ENCODE measurements at regions not wholly inside any gene's neighbourhood (a gene's known extent, or its start where the extent isn't known, plus 50 kb on each side); places are given as distances from the start of the nearest gene placed in this dataset.
"Not testable (repeated sequence)": the region's sequence is repeated elsewhere in the genome, so short reads cannot be mapped to it uniquely, and the experiment has no call there.

DNA sequence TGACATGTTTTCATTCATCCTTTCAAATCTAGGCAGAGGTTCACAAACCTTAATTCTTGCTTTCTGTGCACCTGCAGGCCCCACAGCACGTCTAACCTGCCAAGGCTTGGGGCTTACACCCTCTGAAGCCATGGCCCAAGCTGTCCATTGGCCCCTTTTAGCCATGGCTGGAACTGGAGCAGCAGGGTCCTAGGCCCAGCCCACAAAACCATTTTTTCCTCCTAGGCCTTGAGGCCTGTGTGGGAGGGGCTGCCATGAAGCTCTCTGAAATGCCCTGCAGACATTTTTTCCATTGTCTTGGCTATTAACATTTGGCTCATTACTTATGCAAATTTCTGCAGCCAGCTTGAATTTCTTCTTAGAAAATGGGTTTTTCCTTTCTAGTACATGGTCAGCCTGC is 547.5 kb downstream of the KCNH5 start:
- DNase-seq (ENCODE audit: low read depth in 1 of 2, low spot score in 1 of 2): no peak

DNA sequence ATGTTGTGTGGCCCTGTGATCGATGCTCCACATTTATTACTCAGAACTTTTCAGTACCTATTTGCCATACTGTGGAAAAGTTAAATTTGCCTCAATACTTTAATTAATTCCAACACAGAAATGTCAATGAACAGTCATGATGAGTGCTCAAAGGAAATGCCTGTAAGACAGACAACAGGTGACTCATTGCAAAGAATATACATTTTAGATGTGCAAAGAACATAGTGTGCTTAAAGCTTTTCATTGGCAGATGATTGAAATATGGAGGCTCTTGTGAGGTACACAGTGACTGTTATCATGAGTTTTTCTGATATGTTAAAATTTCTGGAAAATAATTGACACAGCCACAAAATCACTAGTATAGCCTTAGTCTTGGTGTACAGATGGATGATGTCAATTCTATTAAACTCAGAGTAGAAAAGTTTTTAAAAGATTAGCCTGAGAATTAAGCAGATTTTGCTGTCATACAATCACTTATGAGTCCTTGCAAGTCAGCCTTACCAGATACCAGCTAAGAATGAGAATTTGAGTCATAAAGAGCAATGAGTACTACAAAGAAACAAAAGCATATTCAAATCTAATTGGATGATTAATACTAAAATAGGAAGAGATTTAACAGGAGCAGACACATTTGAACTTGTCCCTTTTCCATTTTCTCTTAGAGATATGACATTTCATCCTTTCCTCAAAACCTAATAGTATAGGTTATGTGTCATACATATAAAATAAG is 544.1 kb downstream of the KCNH5 start:
- no peak for DNase-seq (ENCODE audit: low read depth in 1 of 2, low spot score in 1 of 2)

DNA sequence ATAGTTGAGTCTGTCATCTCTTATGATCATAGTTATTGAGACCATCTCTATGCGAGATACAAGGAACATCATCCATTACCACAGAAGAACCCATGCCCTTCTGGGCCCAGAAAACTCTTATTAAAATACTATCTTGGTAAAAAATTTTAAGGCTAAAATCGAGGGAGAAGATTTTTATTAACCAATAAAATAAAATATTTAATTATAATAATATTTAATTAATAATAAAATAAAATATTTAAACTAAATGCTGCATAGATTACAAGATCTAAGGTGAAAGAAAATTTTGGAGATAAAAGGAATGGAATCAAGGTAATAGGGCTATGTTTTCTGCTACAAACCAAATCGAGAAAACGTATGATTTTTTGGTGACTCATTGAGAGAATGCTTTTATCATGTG is 540.2 kb downstream of the KCNH5 start:
- DNase-seq (ENCODE audit: low read depth in 1 of 2, low spot score in 1 of 2): no peak

DNA sequence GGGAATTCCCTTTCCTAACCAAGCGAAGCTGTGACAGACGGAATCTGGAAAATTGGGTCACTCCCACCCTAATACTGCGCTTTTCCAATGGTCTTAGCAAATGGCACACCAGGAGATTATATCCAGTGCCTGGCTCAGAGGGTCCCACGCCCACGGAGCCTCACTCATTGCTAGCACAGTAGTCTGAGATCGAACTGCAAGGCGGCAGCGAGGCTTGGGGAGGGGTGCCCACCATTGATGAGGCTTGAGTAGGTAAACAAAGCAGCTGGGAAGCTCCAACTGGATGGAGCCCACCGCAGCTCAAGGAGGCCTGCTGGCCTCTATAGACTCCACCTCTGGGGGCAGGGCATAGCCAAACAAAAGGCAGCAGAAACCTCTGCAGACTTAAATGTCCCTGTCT is 523.9 kb downstream of the KCNH5 start:
- not testable (repeated sequence) for DNase-seq (ENCODE audit: low read depth in 1 of 2, low spot score in 1 of 2)

DNA sequence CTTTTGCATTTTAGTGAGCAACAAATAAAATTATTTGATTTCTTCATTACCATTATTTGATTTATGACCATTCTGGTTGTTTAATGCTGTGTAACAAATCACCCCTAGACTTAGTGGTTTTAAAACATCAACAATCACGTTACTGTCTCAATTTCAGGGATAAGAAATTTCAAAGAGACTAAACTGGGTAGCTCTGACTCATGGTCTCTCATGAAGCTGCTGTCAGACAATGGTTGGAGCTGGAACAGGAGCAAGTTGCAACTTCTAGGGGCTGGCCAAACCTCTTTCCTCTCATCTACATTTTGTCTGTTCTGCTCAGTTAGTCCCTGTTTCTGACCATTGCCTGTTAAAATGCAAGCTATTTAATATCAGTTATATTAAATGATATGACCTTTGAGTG is 517.0 kb downstream of the KCNH5 start:
- no peak for DNase-seq (ENCODE audit: low read depth in 1 of 2, low spot score in 1 of 2)

DNA sequence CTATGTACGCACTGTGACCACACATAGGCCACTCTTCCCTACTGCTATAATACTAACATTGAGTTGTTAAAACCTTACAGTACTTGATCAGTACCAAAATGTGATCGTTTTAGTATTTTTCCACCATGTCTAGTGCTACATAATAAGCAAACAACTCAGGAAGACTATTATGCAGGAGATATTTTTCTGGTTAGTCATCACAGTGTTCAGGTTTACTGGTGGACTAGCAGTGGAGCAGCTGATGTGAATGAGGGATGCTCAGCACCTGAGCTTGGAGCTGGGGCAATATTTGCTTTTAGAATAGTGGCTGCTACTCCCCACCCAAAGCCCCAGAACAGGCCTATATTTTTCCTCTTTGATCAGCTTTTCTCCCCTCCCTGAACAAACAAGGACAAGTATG is 513.1 kb downstream of the KCNH5 start:
- no peak for DNase-seq (ENCODE audit: low read depth in 1 of 2, low spot score in 1 of 2)

DNA sequence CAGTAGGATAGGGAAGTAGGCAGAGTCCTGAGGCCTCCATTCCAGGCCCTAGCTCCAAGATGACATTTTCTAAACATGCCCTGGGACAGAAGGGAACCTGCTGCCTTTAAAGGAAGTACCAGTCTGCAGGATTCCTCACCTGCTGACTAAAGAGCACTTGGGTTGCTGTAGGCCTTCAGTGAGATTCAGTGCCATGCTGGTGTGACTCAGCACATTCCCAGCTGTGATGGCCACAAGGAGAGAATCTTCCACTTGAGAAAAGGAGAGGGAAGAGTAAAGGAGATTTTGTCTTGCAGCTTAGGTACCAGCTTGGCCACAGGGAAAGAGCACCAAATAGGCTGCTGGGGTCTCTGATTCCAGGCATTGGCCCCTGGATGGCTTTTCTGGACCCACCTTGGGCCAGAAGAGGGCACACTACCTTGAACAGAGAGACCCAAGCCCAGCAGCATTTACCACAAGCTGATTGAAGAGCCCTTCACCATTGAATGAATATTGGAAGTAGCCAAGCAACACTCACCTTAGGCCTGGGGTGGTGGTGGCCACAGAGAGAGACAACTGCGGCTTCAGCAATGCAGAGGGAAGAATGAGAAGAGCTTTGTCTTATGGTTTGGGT is 498.3 kb downstream of the KCNH5 start:
- DNase-seq (ENCODE audit: low read depth in 1 of 2, low spot score in 1 of 2): no peak

DNA sequence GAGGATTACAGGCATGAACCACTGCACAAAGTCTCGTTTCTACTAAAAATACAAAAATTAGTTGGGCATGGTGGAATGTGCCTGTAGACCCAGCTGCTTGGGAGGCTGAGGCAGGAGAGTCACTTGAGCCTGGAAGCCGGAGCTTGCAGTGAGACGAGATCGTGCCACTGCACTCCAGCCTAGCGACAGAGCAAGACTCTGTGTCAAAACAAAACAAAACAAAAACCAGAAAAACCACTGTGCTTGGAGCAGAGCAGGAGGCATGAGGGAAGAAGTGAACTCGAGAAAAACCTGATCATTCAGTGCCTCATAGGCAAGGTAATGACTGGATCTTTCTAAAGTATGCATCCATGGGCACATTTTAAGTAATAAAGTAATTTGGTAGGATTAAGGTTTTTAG is 487.8 kb downstream of the KCNH5 start:
- no peak for DNase-seq (ENCODE audit: low read depth in 1 of 2, low spot score in 1 of 2)

DNA sequence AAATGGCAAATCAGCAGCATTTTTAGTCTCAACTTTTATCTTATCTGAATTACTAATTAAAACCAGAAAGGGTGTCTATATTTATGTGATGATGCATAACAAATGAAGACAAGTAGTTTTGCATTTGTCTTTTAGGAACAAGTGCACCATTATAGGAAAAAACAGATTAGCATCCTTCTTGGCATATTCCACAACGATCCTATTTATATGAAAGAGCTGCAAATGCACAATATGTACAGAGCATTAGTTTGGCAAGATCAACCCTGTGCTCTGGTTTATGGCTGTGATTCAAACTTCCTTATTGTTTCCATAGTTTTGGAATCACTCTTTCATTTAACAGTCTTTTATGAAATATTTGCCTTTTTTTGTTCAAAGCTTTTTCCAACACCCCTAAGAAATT is 486.8 kb downstream of the KCNH5 start:
- no peak for DNase-seq (ENCODE audit: low read depth in 1 of 2, low spot score in 1 of 2)

DNA sequence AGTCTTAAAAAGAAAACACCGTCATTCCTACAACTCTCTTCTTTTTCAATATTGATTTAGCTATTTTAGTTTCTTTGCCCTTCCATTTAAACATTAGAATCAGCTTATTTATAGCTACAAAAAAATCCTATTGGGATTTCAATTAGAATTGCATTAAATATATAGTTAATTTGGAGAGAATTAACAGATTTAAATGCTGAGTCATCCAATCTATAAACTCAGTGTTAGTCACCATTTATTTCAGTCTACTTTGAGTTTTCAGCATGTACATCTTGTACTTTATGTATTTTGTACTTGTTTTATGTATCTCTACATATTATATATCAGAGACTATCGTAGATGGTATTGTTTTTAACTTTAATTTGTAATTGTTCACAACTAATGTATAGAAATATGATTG is 460.0 kb downstream of the KCNH5 start:
- DNase-seq (ENCODE audit: low read depth in 1 of 2, low spot score in 1 of 2): no peak

DNA sequence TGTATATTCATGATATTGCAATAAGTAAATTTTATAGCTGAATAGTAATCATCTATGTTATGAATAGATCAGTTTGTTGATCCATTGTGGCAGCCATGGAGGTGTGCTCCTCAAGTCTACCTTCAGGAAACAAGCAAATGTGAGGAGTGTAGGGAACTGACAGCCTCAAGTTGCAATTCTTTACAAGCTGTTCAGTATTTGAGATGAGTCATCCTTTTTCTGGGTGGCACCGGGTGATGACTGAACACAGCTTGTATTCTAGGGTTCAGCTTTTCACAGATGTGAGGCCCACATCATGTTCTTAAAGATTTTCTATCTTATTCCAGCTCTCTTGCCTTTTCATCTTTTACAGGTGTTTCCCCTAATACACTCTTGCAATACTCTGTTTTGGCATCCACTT is 452.4 kb downstream of the KCNH5 start:
- no peak for DNase-seq (ENCODE audit: low read depth in 1 of 2, low spot score in 1 of 2)

DNA sequence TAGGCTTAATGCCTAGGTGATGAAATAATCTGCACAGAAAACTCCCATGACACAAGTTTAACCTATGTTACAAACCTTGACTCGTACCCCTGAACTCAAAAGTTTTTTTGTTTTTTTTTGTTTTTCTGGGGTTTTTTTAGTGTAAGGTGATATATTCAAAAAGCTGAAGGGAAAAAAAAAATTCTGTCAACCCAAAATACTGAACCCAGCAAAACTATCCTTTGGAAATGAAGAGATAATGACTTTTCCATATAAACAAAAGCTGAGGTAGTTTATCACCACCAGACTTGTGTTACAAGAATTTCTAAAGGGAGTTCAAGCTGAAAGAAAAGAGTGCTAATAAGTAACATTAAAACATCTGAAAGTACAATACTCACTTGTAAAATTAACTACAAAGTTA is 448.1 kb downstream of the KCNH5 start:
- DNase-seq (ENCODE audit: low read depth in 1 of 2, low spot score in 1 of 2): no peak

DNA sequence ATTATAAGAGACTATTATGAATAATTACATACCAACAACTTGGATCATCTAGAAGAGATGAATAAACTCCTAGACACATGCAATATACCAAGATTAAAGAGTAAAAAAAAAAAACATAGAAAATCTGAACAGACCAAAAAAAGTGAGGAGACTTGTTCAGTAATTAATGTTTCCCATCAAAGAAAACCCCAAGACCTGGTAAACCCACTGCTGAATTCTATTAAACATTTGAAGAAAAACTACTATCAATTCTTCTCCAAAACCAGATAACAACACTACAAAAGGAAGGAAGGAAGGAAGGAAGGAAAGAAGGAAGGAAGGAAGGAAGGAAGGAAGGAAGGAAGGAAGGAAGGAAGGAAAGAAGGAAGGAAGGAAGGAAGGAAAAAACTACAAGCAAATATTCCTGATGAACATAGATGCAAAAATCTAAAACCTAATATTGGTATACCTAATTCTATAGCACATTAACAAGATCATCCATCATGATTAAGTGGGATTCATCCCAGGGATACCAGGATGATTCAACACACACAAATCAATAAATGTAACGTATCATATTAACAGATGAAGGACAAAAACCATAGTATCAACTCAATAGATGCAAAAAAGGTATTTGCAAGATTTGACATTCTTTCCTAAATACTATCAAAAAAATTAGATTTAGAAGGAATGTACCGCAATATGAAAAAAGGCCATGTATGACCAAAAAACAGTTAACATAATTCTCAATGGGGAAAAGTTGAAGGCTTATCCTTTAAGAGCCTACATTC is 445.5 kb downstream of the KCNH5 start:
- no peak for DNase-seq (ENCODE audit: low read depth in 1 of 2, low spot score in 1 of 2)

DNA sequence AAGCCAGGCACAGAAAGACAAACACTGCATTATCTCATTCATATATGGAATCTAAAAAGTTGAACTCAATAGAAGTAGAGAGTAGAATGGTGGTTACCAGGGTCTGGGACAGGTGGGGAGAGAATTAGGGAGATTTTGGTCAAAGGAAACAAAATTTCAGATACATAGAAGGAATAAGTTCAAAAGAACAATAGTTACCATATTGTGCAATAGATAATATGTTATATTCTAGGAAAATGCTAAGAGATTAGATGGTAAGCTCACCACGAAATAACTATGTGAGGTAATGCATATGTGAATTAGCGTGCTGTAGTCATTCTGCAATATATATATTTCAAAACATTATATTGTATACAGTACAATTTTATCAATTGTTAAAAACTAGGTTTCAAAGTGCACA is 442.5 kb downstream of the KCNH5 start:
- DNase-seq (ENCODE audit: low read depth in 1 of 2, low spot score in 1 of 2): no peak

DNA sequence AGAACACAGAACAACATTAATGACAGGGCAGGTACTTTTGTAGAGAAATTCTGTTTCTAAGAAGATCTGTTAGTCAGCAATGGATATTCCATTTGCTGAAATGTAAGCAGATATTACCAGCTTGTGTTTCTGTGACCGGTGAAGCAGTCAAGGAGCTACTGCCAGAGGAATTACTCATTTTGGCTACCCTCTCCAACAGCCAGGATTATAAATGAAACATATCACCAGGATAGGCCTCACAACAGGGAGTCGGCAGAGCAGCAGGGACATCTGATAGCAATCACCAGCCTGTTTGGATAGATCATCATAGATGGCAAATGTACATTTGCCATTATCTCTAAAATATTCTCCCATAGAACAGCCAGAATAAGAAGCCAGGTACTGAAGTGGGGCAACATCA is 440.7 kb downstream of the KCNH5 start:
- DNase-seq (ENCODE audit: low read depth in 1 of 2, low spot score in 1 of 2): no peak

DNA sequence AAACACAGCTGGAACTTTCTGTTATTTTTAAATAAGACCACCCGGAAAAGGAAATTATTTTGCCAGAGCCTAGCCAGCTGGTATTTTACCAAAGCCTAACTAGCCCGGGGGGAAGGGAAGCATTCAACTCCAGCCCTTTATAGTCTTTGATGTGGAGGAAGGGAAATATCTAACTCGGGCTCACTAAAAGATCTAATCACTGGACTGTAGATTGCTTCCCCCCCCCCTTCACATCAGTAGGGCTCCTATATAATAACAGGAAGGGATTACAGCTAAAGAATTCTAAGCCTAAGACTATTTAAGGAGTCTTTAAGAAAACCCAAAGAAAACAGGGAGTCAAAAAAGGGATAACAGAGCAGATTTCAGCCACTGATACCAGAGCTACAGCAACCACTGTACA is 431.1 kb downstream of the KCNH5 start:
- DNase-seq (ENCODE audit: low read depth in 1 of 2, low spot score in 1 of 2): no peak

DNA sequence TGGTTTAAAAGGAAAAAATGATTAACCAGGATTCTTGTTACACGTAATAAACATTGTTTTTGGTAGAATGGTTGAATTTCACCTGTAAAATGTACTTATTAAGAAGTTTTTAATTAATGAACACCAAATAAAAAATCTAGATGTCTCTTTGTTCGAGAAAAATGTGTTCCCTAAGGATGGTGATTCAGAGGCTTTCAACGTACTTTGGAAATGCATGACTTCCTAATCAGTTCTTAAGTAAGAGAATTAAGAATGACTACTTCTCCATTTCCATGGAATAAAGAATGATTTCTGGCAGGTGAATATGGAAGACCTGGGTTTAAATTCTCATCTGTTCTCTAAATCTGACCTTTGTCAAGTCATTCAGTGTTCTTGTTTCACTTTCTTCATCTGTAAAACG is 428.6 kb downstream of the KCNH5 start:
- DNase-seq (ENCODE audit: low read depth in 1 of 2, low spot score in 1 of 2): no peak

DNA sequence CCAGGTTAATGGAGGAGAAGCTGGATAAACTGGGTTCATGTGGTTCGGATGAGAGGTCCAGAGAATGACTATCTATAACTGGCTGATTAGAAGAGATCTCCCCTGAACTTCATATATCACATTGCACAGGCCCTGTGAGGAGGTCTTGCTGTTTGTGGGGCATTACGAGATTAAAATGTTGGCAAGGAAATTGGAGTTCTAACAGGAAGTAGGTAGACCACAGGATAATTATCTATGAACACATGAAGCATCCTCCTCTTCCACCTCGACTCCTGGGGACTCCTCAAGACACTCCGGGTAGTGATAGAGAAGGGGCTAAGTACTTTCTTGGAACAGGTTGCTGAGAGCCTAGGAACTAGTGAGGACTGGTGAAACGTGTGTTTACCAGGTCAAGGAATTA is 418.8 kb downstream of the KCNH5 start:
- DNase-seq (ENCODE audit: low read depth in 1 of 2, low spot score in 1 of 2): no peak

DNA sequence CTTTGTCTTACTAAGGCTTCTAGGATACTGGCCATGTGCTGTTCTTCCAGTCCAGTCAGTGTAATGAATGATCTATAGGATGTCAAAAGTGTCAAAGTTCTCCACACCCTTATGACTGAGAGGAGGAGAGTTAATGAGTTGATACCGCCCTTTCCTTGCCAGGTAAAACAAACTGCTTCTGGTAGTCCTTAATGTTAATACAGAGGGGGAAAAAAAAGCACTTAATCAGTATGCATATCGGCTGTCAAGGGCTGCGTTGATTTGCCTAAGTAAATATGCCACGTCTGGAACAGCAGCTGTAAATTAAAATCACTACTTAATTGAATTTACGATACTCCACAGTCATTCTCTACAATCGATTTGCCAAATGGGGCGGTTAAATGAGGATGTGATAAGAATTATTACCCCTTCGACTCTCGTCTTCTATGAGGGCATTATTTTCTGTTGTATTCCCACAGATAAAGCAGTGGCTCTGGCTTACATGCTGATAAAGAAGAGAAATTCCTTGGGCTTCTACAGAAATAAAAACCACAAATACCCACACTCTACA is 416.0 kb downstream of the KCNH5 start:
- DNase-seq (ENCODE audit: low read depth in 1 of 2, low spot score in 1 of 2): no peak

DNA sequence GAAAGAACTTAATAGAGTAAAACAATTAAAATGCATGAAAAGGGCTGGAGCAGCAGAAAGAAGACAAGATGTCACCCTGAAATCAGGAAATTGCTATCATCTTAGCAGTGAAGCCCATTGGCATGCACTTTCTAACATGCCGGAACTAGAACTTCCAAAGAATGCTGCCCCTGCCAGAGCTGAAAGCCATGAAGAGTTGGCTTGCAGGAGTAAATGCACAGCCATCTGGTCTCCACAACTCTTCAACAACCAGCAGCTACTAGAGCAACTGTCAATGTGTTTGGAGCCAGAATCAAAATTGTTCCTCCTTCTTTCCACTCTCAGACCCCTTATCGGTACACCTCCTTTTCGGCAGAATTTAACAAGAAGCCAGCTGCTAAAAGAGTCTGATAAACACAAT is 414.1 kb downstream of the KCNH5 start:
- DNase-seq (ENCODE audit: low read depth in 1 of 2, low spot score in 1 of 2): no peak

DNA sequence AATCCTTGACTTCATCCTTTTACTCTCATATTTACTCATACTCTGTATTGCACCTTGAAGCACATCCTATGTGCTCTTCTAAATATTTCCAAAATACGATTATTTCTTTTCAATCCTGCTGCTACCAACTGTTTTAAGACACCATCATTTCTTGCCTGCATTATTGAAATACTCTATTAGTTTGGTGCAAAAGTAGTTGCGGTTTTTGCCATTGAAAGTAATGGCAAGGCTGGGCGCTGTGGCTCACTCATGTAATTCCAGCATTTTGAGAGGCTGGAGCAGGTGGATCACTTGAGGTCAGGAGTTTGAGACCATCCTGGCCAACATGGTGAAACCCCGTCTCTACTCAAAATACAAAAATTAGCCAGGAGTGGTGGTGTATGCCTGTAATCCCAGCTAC is 412.5 kb downstream of the KCNH5 start:
- no peak for DNase-seq (ENCODE audit: low read depth in 1 of 2, low spot score in 1 of 2)

DNA sequence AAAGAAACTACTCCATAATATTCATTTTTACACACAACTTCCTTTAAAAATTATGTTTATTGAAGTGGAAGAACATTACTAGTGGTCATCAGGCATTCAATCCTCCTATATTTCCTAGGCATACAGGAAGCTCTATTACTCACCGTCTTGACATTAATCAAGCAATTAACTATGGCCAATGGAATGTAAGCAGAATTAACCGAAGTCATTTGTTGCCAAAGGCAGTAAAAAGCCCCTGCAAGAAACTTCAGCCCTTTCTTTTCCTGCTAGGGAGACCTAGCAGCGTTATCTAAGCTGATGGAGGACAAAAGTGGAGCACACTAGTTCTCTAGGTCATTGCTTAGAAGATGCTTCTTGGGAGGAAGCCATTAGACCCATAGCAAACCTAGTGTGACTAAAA is 399.6 kb downstream of the KCNH5 start:
- DNase-seq (ENCODE audit: low read depth in 1 of 2, low spot score in 1 of 2): no peak
